EH (cell line): ENCODE measurements at regions not wholly inside any gene's neighbourhood (a gene's known extent, or its start where the extent isn't known, plus 50 kb on each side); places are given as distances from the start of the nearest gene placed in this dataset.

Experiments
- DNase-seq: peaks from one replicate; pipeline ENCODE4 v3.0.0-alpha.2; 2015; ENCODE audit warnings: low read depth

DNA sequence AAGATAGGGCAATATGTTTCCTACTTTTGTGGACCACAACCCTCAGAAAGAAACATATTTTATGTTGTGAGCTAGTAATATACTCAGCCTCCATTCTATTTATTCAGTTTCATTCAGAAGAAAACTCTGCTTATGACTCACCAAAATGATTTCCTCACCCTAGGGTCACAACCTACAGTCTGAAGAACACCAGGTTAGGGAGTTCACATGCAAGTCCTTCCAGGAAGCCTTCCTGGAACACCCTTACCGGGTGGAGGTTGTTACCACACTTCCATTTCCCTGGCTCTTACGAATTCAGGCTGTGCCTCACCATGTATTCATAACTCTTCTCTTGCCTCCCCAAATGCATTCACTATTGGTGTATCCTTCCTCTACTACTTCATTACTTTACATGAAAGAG is 228.0 kb upstream of the ADAMTS9 start:
- DNase-seq: no peak

GRCh38 chr3:64913515-64913914 is 225.7 kb upstream of the ADAMTS9 start:
- DNase-seq: no peak

DNA sequence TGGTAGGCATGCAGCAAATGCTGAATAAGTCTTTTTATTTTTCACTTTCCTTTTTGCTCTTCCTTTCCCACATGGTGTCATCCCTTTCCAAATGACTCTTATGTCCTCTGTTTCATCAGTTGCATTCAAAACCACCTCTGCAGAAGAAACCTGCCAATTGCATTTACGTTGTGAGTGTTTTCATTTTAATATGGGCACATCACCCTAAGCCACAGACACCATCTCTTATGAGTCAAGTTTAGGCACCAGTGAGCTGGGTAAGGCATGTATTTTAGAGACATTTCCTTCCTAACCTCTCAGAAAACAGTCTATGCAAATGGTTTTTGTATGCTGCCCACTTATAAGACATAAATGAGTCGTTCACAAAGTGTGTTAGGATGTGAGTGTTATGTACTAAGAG is 223.3 kb upstream of the ADAMTS9 start:
- DNase-seq: no peak

DNA sequence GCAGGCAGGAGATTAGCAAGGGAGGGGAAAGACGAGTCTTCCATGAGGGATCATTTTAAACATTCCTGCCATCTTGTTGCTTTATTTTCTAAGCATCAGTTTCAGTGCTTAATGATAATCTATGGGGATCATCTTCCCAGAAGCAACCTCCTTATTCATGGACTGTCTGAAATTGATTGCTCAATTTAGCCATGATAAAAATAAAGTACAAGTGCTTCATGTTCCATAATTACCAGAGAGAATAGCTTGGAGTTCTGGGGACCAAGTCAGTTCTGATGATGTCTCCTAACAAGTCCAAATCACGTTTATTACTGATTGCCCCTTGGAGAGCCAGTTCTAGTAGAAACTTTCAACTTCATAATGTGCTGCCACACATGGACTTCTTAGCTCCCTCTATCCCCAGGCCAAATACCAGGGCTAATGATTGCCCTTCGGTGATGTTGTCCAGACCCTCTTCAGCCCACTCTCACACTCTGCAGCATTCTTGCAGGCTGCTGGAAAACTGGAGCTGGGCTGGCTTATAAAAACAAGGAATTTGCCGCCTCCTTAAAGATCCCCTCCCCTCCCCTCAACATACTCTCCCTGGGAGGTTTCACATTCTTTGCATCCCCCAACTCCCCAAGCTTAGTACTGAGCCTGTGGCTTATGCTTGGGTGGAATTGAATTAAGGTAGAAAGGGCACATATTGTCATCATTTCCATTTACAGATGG is 222.1 kb upstream of the ADAMTS9 start:
- DNase-seq: no peak

GRCh38 chr3:64909011-64909410 is 221.2 kb upstream of the ADAMTS9 start:
- no peak for DNase-seq

- no peak for DNase-seq
These were observed 220.5 kb upstream of the ADAMTS9 start for GRCh38 chr3:64908251-64908685.

DNA sequence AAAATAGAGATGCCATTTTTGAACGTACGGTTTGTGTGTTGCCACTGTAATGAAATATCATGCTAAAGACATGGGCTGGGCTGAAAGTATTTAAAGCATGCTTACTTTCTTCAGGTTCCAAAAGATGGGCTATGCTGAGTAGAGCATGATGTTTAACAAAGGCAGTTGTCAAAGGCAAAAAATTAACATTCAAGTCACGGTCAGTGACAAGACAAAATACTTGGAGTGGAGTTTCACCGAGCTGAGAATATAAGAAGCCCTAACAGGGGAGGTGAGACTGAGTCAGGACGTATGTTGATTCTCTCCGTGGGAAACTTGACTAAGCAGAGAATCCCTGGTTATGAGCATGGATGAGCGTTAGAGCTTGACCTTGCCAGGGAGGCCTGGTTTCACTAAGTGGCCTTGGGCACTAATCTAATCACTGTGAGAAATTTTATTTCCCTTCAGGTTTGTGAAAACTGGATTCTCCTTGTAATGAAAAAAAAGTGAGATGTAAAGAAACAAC is 218.2 kb upstream of the ADAMTS9 start:
- no peak for DNase-seq

GRCh38 chr3:64903006-64903405 is 215.2 kb upstream of the ADAMTS9 start:
- DNase-seq: no peak

DNA sequence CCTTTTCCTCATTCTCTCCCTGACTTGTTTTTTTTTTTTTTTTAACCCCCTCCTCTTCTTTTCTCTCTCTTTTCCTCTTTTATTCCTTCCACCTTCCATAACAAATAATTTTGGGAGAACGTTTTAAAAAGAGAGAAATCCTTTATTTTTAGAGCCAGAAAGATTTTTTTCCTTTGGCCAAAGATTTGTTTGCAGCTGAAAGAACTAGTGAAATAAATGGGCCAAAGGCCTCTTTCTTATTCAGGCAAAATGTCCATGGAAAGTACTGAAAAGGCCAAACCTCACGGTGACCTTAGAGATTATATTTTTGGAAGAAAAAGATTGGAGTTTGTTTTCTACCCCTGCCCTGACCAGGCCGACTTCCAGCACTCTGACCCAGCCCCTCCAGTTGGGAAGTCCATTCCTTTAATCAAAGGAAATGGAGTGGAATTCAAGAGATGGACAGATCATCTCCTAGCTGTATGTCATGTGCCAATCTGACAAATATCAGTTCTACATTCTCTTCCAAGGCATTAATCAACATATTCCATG is 214.3 kb upstream of the ADAMTS9 start:
- DNase-seq: no peak

DNA sequence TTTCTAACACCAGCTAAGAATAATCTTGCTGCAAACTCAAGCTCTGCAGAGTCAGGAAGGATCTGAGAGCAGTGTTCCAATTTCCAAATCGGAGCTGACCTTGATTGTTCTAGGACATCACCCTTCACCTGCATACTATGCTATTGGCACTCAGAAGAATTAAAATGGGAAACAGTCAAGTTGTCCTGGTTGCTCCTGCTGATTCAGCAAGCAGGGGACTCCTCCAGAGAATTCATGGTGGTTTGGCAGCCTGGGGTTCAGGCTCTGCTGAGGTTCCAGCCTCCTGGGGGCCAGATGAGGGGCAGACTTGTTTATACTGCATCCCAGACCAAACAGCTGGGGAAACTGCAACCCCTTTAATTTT is 213.7 kb upstream of the ADAMTS9 start:
- no peak for DNase-seq

GRCh38 chr3:64900617-64901521 is 213.1 kb upstream of the ADAMTS9 start:
- no peak for DNase-seq

DNA sequence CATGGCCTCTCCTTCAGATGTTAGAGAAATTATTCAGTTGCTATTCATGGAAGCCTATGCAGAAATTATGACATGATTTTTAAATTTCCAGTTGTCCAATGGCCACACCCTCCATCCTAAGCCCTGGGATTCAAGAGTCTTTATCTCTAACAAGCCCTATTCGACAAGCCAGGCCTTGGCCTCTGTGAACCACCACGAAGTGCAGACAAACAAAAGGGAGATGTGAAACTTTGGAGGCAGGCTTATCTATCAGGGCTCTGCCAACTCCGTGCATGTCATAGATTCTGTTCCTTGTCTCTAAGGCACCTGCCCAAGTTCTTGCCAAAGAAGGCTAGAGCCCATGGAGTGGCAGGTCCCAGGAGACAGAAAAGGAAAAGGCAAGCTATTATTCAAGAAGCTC is 212.4 kb upstream of the ADAMTS9 start:
- DNase-seq: no peak

GRCh38 chr3:64898941-64899340 is 211.1 kb upstream of the ADAMTS9 start:
- no peak for DNase-seq

GRCh38 chr3:64895991-64896895 is 208.4 kb upstream of the ADAMTS9 start:
- no peak for DNase-seq

DNA sequence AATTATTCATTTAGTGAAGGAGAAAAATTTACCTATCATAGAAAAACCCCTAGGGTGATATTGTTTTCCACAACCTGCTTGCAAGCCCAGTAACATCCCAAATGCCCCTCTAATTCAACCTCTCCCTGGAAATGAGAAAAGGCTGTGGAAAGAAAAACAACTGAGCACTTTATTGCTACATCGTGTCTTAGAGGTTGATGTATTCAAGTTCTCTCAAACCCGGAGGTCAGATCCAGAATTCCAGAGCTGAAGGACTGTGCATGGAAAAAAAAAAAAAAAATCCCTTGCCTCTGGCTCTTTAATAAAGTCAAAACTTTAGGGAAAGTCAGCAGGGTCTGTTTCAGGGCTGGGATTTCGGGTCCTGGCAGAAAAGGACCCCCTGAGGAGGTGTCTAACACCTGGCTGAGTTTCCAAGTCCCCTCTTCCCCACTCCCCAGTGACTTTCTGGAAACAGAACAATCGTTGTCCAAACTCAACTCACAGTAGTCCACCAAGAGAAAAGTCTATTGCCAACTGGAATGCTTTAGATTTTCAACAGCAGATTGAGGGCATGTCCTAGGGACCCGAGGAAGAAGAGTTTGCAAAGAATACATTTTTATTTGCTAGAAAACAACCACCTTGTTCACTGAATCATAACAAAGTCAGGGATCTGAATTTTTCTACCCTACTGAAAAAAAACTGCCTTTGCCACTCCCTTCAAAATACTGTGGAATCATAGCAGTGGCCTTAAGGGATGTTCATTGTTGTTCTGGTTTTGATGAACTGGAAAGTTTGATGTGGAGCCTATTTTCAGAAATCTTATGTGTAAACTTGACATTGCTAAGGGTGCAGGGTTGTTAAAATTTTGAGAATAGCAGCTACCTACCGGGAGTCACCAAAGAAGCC is 207.5 kb upstream of the ADAMTS9 start:
- no peak for DNase-seq

GRCh38 chr3:64894006-64894405 is 206.2 kb upstream of the ADAMTS9 start:
- no peak for DNase-seq

DNA sequence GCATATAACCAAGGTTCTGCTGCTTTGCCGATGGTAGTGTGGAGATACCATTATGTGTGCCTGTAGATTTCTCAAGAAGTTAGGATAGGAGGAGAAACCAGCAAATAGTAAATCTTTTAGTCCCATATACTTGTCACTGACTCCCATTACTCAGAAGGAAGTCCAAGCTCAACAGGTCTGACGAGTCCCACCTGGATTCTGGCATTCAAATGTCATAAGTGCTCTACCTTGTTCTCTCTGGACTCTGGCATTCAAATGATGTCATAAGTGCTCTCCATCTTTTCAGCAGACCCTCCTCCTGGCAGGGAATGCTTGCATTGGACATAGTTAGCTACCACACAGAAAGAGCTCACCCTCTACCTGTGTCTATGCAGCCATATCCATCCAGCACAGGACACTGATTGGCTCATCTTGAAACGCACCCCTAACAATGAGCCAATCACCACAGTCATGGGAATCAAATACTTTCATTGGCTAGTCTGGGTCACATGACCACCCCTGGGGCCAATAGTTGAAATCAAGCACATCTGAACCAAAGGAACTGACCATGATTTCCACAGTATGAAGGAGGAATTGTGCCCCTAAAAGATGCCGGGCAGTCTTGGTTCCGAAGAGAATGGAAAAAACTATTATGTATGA is 205.0 kb upstream of the ADAMTS9 start:
- no peak for DNase-seq

DNA sequence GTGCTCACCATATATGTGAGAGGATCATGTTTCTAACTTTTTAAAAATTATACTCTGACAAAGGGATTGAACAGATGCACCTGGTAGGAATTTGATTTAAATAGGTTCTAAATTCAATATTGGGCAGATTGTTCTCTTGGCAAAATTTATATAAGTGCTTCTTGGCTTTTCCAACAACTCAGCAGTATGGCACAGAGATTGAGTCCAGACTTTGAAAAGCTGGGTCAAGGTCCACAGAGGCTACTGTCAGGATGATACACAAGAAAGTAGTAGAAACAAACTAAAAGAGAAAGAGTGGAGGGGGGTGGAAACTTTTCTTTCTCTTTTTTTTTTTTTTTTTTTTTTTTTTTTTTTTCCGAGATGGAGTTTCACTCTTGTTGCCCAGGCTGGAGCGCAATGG is 203.2 kb upstream of the ADAMTS9 start:
- DNase-seq: no peak

DNA sequence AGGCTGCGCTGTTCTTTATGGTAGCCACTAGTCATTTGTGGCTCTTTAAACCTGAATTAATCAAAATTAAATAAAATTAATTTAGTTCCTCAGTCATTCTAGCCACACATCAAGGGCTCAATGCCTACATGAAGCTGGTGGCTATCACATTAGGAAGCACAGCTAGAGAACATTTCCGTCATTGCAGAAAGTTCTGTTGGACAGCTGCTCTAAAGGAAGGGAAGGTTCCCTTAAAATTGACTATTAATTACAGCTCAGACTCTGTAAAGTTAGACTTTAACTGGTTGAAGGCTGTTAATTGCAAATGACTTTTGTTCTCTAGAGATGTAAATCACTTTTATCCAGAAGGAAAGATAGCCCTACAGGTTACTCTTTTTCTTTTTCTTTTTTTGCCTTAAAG is 202.7 kb upstream of the ADAMTS9 start:
- no peak for DNase-seq

GRCh38 chr3:64890006-64890405 is 202.2 kb upstream of the ADAMTS9 start:
- no peak for DNase-seq
